GM12891 (cell line): ENCODE measurements at regions not wholly inside any gene's neighbourhood (a gene's known extent, or its start where the extent isn't known, plus 50 kb on each side); places are given as distances from the start of the nearest gene placed in this dataset.

ENCODE experiments used
- POLR2A ChIP-seq: IDR thresholded peaks from 2 replicates; pipeline ENCODE4 v1.6.1; 2011; ENCODE audit warnings: low read depth, low read length, control low read depth
- POLR2AphosphoS5 ChIP-seq: IDR thresholded peaks from 2 replicates; pipeline ENCODE4 v1.6.1; 2011; ENCODE audit warnings: low read depth, low read length, control low read depth
- POU2F2 ChIP-seq: IDR thresholded peaks from 2 replicates; pipeline ENCODE4 v1.6.1; 2011; ENCODE audit warnings: low read depth, mild to moderate bottlenecking, control low read depth, low read length, moderate library complexity
- SPI1 ChIP-seq: IDR thresholded peaks from 2 replicates; pipeline ENCODE4 v1.6.1; 2011; ENCODE audit warnings: low read depth, low read length, control low read depth
- TAF1 ChIP-seq: IDR thresholded peaks from 2 replicates; pipeline ENCODE4 v1.6.1; 2011; ENCODE audit warnings: low read depth, low read length, control low read depth

DNA sequence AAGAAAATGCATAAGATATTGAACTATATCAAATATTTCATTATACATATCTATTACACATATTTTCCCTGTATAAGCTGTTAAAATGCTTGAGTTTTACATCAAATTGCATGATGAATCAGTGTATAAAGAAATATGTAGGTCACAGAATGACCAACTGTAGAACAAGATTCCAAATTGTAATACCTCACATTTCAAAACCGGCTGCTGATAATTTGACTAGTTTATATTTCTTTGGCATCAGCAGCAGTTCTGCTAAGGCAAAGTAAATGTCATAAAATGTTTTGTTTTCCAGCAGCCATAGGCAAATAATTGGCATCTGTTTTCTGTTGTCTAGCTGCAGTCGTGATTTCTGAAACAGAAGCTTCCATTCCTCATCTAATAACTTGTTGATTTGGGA is 633.9 kb downstream of the ARL4A start:
- TF ChIP-seq TAF1 (no peak), POLR2AphosphoS5 (no peak), POLR2A (no peak), SPI1 (no peak), POU2F2 (no peak)
